Glomerular endothelial cell (primary cell): ENCODE measurements at regions not wholly inside any gene's neighbourhood (a gene's known extent, or its start where the extent isn't known, plus 50 kb on each side); places are given as distances from the start of the nearest gene placed in this dataset.

Experiments
- DNase-seq: peaks from one replicate; pipeline ENCODE4 v3.0.0-alpha.2; 2011; ENCODE audit warnings: low read depth, low spot score; ENCODE audit errors: extremely low read depth

GRCh38 chr12:106006382-106006781 lies 132.4 kb downstream of the NUAK1 start:
- no peak for DNase-seq

- no peak for DNase-seq
Observed at GRCh38 chr12:106006940-106007339, 131.8 kb downstream of the NUAK1 start.

- no peak for DNase-seq
Observed at GRCh38 chr12:106010741-106011140, 128.0 kb downstream of the NUAK1 start.
